ENCODE measurements at regions not wholly inside any gene's neighbourhood (a gene's known extent, or its start where the extent isn't known, plus 50 kb on each side); places are given as distances from the start of the nearest gene placed in this dataset.

GRCh38 chr12:92605621-92606170 is 97.1 kb upstream of the PLEKHG7 start:
- no peak for TF ChIP-seq GATA2 (IDR thresholded peaks at IDR 0.05; ENCODE audit: low read depth, low read length)
- TF ChIP-seq GATA3 (IDR thresholded peaks at IDR 0.05; ENCODE audit: low read depth, low read length) = no peak
